Stomach (tissue), 4 donors: ENCODE measurements at regions not wholly inside any gene's neighbourhood (a gene's known extent, or its start where the extent isn't known, plus 50 kb on each side); places are given as distances from the start of the nearest gene placed in this dataset.

Source experiments
- CTCF ChIP-seq, 7 experiments: fragments of 450-650 bp in 4 of 7; fragments of 200-600 bp in 3 of 7; sonication (generic) in 3 of 7; IDR thresholded peaks; one replicate each; pipeline ENCODE4 v1.5.1; 2016 to 2019; ENCODE audit warnings: antibody characterized with exemption in 7 of 7, control low read depth in 2 of 7, mild to moderate bottlenecking in 1 of 7
- EP300 ChIP-seq: sonication (generic); formaldehyde crosslinking; IDR thresholded peaks from one replicate; pipeline ENCODE4 v1.6.1; 2017; ENCODE audit warnings: antibody characterized with exemption
- POLR2A ChIP-seq, 4 donors: fragments of 450-650 bp; IDR thresholded peaks; one replicate each; pipeline ENCODE4 v1.6.1; 2016; ENCODE audit warnings: antibody characterized with exemption in 4 of 4, control low read depth in 2 of 4, mild to moderate bottlenecking in 1 of 4, moderate library complexity in 1 of 4

- TF ChIP-seq POLR2A (IDR thresholded peaks at IDR 0.05) (no peak), CTCF (IDR thresholded peaks at IDR 0.05) (no peak), EP300 (no peak)
Measured at GRCh38 chr10:116798859-116799258, 50.4 kb upstream of the ENO4 start.
